DMS 273 treated with DMSO at 0.1 percent for 48 hours (cell line): ENCODE measurements at regions not wholly inside any gene's neighbourhood (a gene's known extent, or its start where the extent isn't known, plus 50 kb on each side); places are given as distances from the start of the nearest gene placed in this dataset.
"Not testable (repeated sequence)": the region's sequence is repeated elsewhere in the genome, so short reads cannot be mapped to it uniquely, and the experiment has no call there.

Experiments used
- DNase-seq: peaks from one replicate; lab custom pipeline; 2025; lab: John Stamatoyannopoulos, UW

- DNase-seq, result no peak
These were observed 412.5 kb upstream of the ADAMTS5 start for GRCh38 chr21:27379354-27379753.

DNA sequence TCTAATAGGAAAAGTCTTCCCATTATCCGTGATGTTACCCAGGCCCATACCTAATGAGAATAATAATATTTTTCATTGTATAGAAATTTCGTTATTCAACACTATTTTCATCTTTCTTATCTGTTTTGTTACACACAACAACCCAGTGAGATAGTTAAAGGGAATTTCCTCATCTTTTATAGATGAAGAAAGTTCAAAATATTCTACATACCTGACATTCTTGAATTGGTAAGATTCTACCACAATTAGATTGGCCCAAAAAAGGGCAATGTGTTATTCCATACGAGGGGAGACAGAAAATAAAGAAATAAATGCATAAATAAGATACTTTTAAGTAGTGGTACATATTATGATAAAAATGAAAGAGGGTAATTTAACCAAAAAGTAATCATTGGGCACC is 405.5 kb upstream of the ADAMTS5 start:
- DNase-seq, result no peak

- no peak for DNase-seq
These were observed 405.1 kb upstream of the ADAMTS5 start for GRCh38 chr21:27371975-27372331.

GRCh38 chr21:27371115-27371974 is 404.5 kb upstream of the ADAMTS5 start:
- DNase-seq, result no peak

DNA sequence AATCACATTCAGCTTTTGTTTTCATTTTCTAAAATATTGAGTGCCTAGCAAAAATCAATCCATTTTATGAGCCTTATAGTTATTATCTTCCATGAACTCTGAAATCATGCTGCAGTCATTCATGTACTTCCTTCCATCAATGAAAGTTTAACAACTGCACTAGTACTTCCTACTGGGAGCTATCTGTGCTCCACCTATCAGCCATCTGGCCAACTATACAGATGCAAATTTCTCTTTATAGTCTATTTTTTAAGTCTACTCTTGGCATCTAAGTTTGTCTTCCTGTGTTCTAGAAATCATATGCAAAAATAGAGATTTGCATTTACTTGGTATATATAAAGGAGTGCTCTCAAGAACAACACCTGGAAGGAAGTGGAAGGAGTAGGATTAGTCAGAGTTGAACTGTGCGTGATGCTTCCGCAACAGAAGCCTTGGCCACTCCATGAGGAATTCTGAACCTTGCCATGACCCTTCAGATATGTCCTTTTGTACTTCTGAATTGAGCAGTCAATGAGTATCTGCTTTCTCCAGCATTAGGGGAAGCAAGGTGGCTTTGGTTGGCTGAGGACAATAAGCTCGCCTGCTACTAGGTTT is 403.2 kb upstream of the ADAMTS5 start:
- no peak for DNase-seq

GRCh38 chr21:27369234-27369633 is 402.3 kb upstream of the ADAMTS5 start:
- no peak for DNase-seq

DNA sequence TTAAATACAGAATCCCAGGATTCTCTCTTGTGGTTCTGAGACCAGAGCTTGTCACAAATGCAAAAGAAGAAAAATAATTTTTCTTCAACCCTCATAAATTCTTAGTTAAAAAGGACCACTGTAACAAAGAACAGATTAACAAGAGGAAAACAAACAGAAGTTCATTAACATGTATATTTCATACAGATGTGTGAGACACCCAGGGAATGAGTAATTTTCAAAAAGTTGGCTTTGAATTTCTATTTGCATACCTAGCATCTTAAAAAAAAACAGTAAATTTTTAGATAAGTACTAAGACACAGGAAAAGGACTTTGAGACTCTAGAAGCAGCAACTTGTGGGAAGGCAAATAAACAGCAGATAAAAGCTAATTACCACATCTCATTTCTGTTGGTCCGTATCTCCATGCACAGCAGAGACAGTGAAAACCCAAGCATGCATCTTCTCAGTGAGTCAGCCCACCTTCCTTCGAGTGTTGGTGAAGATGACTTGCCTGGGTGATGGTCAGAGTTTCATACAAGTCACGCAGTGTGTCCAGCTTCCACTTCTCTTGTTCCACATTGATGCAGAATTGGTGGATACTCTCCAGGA is 399.9 kb upstream of the ADAMTS5 start:
- DNase-seq, result no peak

- DNase-seq, result no peak
These were observed 399.1 kb upstream of the ADAMTS5 start for GRCh38 chr21:27366036-27366435.

- DNase-seq, result no peak
These were observed 398.5 kb upstream of the ADAMTS5 start for GRCh38 chr21:27365394-27365793.

DNA sequence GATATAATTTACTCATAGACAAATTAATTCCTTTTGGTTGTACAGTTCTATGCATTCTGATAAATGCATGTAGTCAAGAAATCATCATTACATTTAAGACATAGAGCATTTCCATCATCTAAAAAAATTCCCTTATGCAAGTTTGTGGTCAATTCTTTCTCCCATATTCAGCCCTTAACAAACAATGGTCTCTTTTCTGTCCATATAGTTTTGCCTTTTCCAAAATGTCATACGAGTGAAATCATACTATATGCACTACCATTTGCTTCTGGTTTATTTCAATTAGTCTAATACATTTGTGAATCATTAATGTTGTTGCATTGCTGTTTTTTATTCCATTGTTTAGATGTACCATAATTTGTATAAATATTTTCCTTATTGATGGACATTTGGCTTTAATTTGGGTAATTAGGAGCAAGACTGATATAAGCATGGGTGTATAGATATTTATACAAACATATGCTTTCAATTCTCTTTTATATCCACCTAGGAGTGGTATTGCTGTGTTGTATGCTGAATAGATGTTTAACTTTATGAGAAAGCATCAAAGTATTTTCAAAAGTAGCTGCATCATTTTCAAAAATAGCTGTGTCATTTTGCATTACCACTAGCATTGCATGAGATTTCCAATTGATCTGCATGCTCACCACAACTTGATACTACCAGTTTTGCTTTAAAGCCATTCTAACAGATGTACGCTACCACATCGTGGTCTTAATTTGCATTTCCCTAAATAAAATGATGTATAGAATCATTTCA is 397.0 kb upstream of the ADAMTS5 start:
- DNase-seq, result no peak

- no peak for DNase-seq
These were observed 395.4 kb upstream of the ADAMTS5 start for GRCh38 chr21:27362249-27362648.

- no peak for DNase-seq
These were observed 392.3 kb upstream of the ADAMTS5 start for GRCh38 chr21:27359141-27359540.

- no peak for DNase-seq
These were observed 386.0 kb upstream of the ADAMTS5 start for GRCh38 chr21:27352885-27353284.

DNA sequence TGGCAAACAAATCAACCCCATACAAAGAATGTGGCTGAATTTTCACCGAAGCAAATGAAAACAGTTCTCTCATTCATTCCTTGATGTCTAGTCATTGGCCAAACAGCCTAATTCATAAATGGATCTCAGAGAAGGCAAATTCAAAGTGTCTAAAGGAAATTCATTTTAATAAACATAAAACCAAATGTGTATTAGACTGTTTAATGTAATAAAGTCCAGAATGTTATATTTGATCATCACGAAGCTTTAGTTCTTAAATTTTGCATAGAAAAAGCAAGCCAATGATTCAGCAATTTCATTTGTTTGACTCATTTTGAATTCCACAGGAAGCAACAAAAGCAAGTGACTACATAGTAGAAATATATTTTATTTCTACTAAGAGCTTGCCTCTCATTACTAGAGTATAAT is 379.2 kb upstream of the ADAMTS5 start:
- no peak for DNase-seq

DNA sequence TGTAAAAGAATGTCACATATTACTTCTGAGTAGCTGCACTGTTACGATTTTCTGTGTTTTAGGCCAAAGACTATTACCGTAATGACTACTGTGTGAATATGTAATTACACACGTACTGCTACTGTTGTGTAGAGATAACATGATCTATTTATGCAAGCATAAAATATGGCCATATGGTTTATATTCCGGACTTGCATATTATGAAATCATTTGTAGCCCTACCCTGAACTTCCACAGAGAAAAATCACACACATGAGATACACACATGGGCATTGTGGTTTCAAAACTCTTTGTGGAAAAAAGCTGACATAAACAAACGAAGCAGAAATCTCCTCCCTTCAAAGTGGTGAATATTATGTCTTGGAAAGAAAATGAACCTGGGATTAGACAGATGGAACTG is 373.0 kb upstream of the ADAMTS5 start:
- DNase-seq, result no peak

DNA sequence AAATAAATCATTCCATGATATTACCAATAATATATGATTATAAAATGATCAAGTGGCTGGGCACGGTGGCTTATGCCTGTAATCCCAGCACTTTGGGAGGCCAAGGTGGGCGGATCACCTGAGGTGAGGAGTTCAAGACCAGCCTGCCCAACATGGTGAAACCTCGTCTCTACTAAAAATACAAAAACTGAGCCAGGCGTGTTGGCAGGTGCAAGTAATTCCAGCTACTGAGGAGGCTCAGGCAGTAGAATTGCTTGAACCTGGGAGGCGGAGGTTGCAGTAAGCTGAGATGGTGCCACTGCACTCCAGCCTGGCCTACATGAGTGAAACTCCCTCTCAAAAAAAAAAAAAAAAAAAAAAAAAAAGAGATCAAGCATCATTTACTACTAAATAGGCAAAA is 371.1 kb upstream of the ADAMTS5 start:
- DNase-seq, result not testable (repeated sequence)

DNA sequence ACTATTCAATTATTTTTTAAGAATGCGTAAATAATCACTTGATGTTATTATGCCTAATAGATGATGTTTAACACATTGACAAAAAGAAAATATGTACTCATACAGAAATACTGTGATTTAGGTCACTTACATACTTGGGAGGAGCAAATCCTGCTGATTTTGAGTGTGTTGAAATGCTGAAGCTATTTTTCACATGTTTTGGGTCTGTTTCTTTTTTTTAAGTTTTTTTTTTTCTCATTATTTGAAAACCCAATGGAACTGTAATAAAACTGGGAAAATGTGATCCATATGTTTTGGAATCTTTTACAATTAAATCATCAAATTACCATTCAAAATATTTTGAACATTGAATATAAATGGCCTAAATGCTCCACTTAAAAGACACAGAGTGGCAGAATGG is 366.2 kb upstream of the ADAMTS5 start:
- DNase-seq, result no peak

GRCh38 chr21:27329255-27329851 is 362.5 kb upstream of the ADAMTS5 start:
- no peak for DNase-seq

DNA sequence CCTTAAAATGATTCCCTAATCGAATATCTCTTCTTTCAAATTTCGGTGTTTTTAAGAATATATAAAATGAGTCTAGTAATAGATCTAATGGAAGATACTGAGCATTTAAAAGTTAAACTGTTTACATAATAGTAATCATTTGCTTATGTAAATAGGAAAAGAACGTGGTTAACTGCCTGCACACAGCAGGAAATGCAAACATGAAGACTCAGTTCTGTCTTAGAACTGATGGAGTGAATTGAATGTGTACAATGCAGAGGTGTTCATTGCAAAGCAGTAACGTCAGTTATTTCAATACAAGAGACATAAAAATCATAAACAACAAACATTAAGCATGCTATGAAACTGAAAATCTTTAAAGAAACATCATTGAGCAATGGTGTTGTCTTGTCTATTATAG is 359.4 kb upstream of the ADAMTS5 start:
- DNase-seq, result no peak

DNA sequence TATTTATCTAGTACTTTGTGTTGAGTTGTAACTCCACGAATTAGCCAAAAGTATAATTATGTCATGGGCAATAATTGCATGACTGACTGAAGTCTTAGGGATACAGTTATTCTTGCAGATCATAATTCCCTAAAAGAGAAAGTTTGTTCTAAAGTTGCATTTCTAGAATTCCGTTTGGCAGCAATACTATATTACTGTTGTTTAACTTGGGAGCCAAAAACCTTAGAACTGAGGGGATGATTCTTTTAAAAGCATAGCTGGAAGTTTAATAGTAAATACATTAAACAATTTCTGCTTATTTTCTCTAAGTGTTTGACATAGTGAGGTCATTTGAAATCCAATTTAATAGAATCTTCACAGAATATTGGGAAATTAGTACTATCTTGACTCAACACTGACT is 356.4 kb upstream of the ADAMTS5 start:
- DNase-seq, result no peak

GRCh38 chr21:27321791-27322190 is 354.9 kb upstream of the ADAMTS5 start:
- DNase-seq, result no peak

DNA sequence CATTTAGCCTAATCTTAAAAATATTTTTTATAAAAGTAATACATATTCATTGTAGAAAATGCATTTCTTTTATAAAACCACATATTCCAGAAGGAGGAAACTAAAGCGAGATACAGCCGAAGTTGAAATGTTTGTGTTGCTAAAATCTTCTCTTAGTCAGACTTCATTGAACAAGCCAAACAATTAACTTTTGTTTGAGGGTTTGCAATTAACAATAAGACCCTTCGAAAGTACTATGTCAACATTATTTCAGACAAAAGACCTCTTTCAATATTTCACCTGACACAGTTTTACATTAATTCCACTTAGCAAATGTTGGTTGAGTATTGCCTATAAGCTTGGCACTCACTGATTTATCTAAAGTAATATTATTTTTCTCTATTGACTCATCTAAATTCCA is 354.0 kb upstream of the ADAMTS5 start:
- DNase-seq, result no peak
